Stimulated activated CD8-positive, alpha-beta memory T cell treated with anti-CD3 and anti-CD28 coated beads, Interleukin-12 subunit alpha, Interleukin-12 subunit beta, amount 100 ng/mL, for 24 hours (primary cell): ENCODE measurements at regions not wholly inside any gene's neighbourhood (a gene's known extent, or its start where the extent isn't known, plus 50 kb on each side); places are given as distances from the start of the nearest gene placed in this dataset.

ENCODE experiments used
- DNase-seq: peaks from one replicate; pipeline ENCODE4 v3.0.0-alpha.2; 2020; ENCODE audit errors: extremely low read depth

DNA sequence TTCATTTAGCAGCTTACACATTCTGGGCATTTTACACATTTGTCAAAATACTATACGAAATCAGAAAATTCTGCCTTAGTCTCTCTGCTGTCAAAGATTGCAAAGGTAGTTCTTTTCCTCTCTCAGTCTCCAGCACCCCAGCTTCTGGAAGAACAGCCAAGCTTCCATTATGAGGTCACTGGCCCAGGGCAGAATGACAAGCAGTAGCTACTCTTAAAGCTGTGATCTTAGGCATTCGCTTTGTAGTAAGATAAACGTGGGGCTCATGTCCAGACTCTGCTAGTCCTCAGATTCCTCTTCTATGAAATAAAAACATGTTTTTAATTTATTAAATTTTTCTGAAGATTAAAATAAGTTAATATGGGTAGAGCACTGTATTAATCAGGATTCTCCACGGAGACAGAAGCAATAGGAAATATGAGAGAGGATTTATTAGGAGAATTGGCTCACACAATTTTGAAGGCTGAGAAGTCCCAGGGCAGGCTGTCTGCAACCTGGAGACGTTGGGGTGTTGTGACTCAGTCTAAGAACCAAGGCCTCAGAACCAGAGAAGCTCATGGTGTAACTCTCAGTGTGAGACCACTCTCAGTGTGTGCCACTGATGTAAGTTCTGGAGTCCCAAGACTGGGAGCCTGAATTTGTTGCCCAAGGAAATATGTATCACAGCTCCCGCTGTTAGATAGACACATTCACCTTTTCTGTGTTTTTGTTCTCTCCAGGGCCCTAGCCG, 201.2 kb downstream of the CMPK2 start:
- no peak for DNase-seq

DNA sequence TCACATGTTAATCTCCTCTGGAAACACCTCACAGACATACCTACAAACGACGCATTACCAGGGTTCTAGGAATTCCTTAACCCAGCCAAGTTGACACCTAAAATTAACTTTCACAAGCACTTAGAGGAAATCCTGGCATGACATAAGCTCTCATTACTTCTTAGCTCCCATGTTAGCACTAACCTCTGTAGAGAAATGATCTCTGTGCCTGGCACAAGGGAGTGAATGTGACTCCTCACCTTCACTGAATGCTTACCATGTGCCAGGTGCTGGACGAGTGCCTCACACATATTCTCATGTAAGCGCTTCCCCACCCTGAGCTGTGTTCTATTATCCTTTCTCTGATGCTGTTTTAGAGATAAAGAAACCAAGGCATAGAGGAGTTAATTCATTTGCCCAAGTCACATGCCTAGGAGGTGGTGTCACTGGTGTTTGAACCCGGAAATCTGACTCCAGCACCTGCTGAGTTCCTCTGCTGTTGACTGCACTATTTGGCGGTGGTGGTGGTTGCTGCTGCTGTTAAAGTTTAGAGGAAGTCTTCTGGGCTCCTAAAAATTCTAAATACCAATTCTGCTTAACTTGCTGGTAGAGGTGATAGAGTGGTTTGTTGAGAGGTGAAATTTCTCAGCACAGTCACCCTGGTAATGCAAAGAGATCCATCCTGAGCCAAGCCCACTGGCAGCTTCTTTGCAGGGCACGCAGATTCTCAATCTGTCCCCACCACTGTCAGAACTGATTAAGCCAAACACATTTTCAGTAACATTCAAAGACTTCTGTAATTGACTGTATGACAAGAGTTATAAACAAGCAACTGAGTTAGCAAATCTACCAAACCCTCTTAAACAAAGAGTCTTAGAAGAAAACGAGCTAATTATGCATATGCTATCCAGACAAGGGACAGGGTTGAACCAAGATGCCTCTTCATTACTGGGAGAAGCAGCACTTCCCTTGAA, 200.3 kb downstream of the CMPK2 start:
- DNase-seq: no peak

DNA sequence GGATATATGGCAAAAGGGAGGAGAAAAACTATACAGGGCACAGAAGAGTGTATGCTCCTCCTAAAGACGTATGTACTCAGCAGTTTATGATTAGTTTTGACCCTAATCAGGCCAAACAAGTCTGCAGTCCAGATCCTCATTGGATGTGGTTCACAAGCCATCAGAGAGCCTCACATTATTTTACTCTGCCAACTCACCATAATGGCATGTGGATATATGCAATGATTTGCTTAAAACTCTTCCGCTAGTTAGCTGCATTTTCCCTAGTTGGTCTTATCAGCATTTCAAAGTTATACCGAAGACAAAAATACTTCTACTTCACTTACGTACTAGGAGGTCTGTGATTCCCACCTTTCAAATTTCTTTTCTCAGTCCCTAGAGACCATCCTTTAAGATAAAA, 198.4 kb downstream of the CMPK2 start:
- DNase-seq: no peak

DNA sequence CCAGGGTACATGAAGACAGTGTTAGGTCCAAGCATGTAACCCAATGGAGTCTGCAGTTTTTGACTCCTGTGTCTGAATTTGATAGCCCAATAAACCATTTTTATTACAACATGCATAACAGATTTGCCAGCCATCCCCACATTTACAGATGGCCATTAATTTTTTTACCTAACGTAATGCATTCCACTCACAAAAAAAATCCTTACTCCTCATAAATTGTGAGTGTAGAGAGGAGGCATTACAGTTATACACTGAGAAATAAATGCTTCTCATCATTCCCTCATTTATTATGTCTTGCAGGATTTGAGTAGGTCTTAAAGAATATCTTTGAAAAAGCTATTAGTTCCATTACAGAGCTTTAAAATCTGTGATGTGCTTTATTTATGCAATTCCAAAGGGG, 193.8 kb downstream of the CMPK2 start:
- DNase-seq: no peak

DNA sequence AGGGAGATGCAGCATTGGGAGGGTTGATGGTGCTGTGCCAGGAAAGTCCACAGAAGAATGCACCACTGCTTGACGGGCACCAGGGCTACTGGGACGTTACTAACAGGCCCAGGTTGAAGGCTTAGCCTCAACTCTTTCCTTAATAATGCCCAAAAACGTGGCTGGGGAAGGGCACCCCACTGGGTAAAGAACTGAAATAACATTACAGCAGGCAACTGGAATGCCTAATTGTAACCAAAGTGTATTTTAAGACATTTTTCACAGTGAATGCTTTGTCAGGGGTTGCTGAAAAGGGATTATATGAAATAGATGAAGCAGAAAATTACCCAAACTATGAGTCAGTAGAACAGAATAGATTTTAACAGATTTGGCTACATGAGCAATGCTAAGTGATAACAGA, 191.3 kb downstream of the CMPK2 start:
- DNase-seq: no peak

DNA sequence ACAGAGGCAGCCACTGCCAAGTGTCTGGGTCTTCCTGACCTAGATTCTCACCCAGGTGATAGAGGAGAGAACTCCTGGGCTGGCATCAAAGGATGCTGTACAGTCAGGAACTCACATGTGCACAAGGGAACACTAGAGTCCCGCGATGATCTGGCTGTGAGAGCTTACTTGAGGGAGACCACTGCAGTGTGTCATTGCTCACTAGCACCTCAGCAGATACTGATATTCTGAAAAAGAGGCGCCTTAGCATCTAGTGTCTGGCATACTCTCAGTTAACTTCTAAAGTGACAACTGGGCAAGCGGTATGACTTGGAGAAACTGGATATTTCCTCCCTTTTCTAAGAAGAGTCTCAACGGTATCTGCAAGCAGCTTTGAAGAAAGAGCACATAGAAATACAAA, 189.9 kb downstream of the CMPK2 start:
- DNase-seq: no peak

DNA sequence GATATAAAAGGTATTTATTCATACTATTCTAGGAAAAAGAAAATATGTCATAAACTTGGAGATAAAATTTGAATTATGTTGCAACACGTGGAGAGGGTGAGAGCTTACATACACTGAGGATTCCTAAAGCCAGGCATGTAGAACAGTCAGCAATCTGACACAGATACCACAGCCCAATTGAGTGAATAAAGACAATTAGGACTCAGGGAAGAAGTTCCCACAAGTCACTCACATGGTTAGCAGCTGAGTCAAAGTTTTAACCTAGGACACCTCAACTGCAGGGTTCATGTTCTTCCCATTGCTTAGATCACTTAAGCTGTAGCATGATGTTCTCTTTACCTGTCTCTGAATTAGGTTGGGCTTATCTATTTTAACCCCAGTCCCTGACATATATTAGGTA, 189.5 kb downstream of the CMPK2 start:
- no peak for DNase-seq

DNA sequence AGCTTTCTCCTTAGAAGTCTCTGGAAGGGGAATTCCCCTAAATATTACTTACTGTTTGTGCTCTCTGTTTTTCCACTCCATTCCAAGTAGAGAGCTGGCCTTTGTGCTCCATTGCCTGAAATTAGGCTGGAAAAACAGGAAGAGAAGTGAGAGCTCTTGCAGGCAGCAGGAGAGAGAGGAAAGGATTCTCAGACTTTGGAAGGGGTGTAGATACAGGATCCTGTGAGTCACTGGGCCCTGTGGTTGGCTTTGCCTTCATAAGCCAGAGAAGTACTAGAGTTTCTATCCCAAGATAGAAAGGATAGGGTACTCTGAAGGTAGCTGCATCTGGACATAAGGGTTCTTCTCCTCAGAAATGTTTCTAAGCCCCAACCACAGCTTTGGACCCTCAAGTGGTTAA, 188.9 kb downstream of the CMPK2 start:
- DNase-seq: no peak

DNA sequence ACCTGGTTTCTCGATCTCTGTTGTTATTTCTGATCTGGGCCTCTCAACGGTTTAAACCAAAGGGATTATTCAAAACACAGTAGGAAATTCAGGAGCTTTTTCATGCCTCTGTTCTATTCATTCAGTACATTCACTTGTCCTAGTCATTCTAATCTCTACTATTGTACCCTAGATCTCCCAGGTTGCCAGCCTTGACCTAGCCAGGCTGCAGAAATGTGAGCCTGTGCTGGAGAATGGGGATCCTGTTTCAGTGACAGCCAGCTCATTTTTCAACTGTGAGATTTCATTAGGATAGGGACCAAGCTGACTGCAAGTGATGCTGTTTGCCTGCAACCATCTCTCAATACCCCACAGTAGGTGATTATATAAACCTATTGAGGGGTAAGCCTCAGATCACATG, 186.2 kb downstream of the CMPK2 start:
- DNase-seq: no peak

DNA sequence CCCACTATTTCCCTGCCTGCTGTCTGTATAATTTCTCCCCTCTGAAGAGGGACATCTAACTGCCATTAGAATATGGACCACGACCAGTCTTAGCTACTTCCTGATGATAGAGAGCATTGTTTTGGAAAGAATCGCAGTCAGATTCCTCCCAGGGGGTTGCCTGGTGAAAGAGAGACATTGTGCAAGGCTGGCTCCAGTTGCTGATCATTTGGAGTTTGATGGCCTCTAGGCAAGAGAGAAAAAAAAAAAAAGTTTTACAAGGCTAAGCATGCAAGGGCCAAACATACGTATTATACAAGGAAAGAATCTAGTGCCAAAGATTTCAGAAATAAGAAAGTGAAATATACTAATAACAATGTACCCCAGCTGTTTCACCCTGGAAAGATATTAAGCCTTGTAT, 182.2 kb downstream of the CMPK2 start:
- no peak for DNase-seq

DNA sequence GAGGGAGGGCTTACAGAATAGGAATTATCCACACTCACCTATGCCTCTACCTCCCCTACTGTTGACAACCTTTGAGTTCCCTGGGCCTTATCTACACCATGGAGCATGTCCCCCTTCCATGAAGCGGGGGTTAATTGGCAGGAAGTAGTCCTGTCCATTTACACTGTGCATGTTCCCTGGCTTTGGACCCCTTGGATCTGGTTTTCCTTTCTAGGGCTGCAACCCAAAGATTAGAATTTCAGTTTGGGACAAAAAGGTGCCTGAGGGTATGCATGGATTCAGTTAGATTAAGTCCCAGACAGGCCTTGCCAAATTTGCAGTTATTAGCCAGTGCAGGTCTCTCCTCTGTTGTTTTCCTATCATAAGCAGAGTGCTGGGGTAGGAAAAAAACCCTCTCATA, 180.3 kb downstream of the CMPK2 start:
- DNase-seq: no peak

DNA sequence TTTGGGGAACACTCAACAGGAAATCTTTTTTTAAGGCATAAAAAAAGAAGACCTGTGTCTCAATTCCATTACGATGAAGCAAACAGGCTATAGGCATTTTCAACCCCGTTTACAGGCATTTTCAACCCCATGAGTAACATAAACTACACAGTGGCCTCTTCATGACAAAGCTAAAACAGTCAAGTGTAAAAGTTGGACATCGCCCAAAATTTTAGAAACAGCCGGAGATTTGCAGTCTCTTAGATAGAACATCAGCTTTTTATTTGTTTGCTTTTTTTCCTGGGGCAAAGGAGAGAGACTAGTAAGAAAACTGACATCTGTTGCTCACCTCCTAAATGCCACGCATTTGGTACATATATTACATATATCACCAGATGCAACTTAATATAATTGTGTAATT, 173.7 kb downstream of the CMPK2 start:
- DNase-seq: no peak

DNA sequence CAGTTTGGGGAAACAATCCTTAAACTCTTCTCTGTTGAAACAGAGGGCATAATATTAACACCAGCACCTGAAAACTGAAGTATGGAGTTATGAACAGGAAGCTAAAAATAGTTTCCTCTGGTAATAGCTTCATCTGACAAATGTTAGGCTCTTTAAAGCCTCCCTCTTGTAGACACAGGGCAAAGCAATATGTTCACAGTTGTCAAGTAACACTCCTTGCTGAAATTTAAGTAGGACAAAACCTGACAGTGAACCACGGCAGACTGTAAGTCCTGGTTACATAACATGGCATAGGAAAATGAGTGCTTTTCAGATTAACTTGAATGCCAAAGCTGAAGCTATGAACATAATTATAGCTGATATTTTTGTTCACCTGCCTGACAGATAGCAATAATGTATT, 172.9 kb downstream of the CMPK2 start:
- DNase-seq: no peak

DNA sequence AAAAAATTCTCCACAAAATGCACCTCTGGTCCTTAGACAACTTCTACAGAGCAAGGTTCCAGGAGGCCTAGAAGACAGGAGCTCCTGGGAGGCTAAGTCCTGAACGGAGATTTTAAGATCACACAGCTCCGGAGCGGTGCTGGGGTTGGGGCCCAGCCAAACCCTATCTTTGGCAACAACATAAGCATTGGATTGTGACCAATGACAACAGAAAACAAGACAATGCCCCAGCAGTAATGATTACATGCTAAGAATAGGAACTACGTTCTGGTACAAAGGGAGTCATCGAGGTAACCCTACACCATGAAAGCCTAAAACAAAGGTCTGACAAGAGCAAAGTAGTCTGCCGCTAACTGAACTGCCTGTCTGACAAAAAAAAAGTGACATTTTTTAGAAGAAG, 171.2 kb downstream of the CMPK2 start:
- DNase-seq: no peak

DNA sequence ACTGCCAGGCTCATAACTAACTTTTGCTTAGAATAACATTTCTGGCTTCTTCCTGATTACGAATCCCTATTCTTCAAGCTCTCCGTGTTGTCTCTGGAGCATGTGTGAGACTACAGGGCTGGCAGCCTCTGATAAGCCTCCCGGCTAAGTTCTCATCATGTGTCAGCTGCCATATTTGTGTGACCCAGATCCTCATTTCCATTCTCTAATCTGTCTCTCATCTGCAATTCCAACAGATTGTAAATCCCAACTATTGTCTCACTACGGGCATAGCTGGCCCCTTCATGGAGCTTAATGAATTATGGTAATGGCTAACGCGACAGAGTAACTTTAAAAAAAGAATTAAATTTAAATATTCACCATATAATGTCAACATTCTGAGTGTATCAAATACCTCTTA, 165.4 kb downstream of the CMPK2 start:
- no peak for DNase-seq

DNA sequence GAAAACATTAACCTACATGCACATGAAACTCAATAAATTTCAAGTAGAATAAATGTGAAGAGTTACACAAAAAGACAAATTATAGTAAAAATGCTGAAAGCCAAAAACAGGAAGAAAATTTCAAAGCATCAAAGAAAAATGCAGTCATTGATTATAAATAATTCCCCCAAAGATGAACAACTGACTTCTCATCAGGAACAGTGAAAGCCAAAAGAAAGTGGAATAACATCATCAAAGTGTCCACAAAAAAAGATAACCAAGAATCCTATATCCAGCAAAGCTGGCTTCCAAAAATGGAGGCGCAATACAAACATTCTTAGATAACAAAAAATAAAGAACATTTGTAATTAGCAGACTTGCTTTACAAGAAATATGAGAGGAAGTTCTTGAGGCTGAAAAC, 161.6 kb downstream of the CMPK2 start:
- no peak for DNase-seq

DNA sequence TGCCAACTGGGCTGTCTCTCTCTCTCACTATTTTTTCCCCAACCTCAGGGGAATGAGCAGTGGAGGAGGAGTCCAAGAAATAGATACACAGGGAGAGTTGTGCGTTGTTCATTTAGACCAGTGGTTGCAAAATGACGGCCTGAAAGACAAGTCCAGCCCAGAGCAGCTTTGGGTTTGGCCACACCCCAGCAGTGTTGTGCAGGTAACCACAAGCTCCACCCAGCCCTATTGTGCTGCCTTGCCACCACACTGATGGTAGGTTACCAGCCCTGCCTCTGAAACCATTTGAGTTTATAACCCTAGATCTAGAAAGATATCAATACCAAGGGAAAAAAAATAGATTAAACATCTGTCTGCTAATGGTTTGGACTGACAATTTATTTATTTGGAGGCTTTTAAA, 144.3 kb downstream of the CMPK2 start:
- no peak for DNase-seq

DNA sequence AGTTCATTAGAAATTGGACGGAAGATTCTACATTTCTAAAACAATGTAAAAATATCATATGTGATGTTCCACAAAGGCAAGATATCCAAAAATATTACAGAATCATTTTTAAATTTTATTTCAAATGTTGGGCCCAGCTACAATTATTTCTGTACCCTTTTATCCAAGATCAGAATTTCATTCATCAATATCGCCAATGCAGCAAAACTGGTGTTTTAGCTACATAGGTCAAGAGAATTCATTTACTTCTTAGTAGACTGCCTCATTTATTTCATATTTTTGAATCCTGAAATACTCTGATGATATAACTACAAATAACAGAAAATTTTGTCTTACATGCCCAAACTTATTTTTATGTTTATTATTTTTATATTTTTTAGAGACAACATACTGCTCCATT, 143.1 kb downstream of the CMPK2 start:
- no peak for DNase-seq

DNA sequence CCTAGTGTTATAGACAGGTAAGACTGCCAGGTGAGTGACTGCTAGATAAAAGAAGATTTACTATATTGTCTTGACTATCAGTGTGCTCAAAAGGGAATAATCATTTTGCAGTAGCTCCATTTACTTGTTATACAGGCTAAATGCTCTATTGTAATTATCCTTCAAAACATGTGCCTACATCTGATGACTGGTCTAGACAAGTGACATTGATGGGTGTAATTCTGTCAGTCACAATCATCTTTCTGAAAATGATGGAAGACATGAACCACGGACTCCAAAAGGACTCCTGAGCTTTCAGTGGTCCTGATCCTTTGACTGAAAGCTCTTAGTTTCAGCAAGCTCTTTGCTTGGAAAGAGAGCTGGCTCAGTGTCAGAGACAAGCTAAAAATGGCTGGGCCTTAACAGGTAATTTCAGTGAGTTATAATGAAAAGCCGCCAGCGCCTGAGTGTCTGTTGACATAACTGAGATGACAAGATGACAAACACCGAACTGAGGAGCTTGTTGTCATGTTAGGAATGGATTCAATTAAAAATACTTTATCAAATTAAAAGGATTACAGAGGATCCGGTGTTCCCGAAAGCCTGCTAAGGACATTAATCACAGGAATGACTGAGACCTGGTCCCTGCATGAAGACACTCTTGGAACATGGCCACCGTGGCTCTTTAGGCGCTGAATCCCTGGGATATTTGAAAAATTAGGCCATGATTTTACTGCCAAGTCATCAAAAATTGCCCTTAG, 141.7 kb downstream of the CMPK2 start:
- no peak for DNase-seq

DNA sequence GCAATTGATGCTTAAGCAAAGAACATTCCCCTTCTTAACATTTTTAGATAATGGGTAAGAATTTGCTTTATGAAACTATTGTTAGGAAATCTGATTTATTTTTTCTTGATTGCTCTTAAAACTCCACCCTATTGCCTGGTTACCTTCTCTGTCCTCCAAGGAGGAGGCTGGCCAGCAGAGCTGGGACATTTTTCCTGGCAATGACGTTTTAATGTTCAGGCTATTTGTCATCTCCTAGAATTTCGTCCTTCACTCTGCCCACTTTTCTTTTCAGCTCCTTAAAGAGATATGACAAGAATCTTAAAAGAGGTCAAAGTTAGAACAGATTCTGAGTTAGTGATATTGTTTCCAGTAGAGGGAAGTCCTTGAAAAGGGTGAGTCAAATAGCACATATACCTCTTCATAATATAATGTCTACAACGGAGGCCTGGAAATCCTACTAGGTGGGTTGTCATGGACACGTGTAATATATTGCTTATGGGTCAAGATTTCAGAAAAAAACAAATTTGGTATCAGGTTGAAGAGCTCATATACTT, 141.0 kb downstream of the CMPK2 start:
- DNase-seq: no peak

DNA sequence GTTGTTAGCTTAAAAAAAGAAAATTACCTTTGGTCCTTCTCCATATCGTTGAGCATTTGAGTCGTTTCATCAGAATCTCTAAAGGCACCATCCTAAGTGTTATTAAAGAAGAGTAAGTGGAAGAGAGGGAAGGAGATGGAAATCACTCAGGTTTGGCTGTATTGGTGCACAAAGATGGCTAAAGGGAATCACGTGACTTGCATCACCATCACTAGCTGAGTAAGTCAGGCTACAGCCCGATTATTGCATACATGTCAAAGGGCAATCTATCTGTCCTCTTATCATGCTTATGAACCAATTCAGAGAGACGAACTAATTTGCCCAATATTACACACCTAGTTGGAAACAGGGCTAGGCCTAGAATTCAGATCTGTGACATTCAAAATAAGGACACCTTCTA, 137.6 kb downstream of the CMPK2 start:
- DNase-seq: no peak

DNA sequence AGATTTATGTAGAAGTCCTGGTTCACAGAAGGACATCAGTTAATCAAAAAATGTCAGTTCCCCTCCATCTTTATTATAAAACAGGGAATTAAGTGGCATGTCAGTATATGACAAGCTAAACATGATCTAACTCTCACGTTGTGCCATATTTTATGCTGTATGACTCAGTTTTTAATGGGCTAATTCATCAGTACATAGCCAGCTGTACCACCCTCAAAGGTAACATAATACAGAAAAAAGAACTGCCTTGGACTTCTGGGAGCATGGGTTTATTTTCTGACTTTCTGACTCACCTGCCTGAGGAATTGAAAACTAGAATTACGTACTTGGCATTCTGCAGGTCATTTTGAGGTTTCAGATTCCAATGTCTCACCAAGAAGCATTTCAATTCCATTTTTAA, 135.7 kb downstream of the CMPK2 start:
- no peak for DNase-seq
